Activated T-helper 2 cell treated with anti-CD3 and anti-CD28 coated beads, Interferon-gamma antibody, Interleukin-2, Interleukin-4, amounts not matched to agents 10 μg/mL and 5 μg/mL and 100 μg/mL, durations not matched to agents 14 hours and 24 hours and 36 hours (primary cell): ENCODE measurements at regions not wholly inside any gene's neighbourhood (a gene's known extent, or its start where the extent isn't known, plus 50 kb on each side); places are given as distances from the start of the nearest gene placed in this dataset.
A peak's percentile ranks its signal among the peaks of the same experiment; 100 is the strongest.

Source experiments
- DNase-seq: peaks from one replicate; pipeline ENCODE4 v3.0.0; 2021; ENCODE audit warnings: low spot score
- H3K27ac Mint-ChIP-seq: one replicate; pipeline ENCODE4 v1.8.0; 2021; ENCODE audit warnings: mixed read lengths
- H3K27me3 Mint-ChIP-seq: one replicate; pipeline ENCODE4 v1.8.0; 2021; ENCODE audit warnings: low read depth, mixed read lengths
- H3K36me3 Mint-ChIP-seq: one replicate; pipeline ENCODE4 v1.8.0; 2021; ENCODE audit warnings: low read depth, mixed read lengths
- H3K4me1 Mint-ChIP-seq: one replicate; pipeline ENCODE4 v1.8.0; 2021; ENCODE audit warnings: low read depth, mixed read lengths
- H3K4me3 Mint-ChIP-seq: one replicate; pipeline ENCODE4 v1.8.0; 2021; ENCODE audit warnings: low read depth, mild to moderate bottlenecking, moderate library complexity, mixed read lengths
- H3K9me3 Mint-ChIP-seq: one replicate; pipeline ENCODE4 v1.8.0; 2021; ENCODE audit warnings: mixed read lengths
- intact Hi-C: fragments of 100-400 bp; cut with micrococcal nuclease; formaldehyde crosslinking; loops from one replicate; pipeline ENCODE4 v1.15.1; 2023

DNA sequence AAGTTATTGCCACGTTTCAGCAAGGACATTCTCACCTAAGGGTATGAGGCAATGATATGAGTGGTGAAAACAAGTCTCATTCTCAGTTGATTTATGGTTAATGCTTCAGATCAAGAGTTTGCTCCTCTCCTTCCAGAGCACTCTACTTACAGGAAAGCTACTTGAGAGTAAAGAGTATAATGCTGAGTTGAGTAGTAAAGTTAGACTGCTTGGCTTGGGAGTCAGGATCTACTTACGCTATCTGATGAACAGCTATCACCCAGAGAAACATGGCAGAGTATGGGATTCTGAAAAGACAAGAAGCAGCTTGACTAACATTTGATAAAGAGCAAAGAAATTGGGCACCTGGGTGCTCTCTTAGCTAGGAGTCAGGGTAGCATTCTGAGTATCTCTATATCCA is 211.8 kb downstream of the GLUD2 start:
- no peaks in the 10 kb centered on the region for H3K36me3 Mint-ChIP-seq
- H3K27ac Mint-ChIP-seq = no peak overlapping the region
- H3K4me3 Mint-ChIP-seq = no peak overlapping the region
- no peak for DNase-seq
- peaks cover 10% of the 10 kb centered on the region for H3K4me1 Mint-ChIP-seq
- no peaks in the 10 kb centered on the region for H3K9me3 Mint-ChIP-seq
- no peaks in the 10 kb centered on the region for H3K27me3 Mint-ChIP-seq
- intact Hi-C loops = loop anchor here (5.0 kb wide), 3 partner anchors 97 to 467 kb away; no protein-coding TSS in a partner anchor

DNA sequence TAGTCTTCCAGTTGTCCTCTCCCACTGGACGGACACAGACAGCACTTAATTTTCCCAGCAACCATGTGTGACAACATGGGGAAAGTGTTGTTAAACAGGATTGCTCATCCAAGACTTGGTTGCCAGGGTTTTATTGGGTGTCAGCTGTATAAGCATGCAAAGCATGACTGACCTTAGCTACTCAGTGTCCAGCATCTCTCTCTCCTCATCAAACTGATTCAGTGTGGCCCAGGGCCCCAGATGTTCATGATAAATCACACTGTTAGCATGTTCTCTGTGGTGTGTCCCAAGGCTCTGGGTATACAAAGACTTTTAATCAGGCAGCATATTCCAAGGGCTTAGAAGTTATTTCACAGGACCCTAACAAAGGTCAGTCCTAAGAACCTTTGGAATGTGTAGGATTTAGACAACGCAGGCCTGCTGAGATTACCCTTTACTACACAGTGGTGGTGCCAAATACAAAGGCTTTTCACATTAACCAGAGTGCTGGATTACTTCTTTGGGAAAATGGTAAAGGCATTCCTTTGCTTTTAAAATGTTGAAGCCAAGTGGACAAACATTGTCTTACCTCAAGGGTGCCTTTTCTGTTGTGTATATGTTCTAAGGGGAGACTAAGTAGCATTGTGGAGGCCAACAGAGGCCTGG is 213.3 kb downstream of the GLUD2 start:
- intact Hi-C loops = no loop called here
- DNase-seq = no peak
- Mint-ChIP-seq H3K4me1 (peaks cover 10% of the 10 kb centered on the region), H3K9me3 (no peaks in the 10 kb centered on the region), H3K36me3 (no peaks in the 10 kb centered on the region), H3K27me3 (no peaks in the 10 kb centered on the region), H3K4me3 (no peak overlapping the region), H3K27ac (no peak overlapping the region)

DNA sequence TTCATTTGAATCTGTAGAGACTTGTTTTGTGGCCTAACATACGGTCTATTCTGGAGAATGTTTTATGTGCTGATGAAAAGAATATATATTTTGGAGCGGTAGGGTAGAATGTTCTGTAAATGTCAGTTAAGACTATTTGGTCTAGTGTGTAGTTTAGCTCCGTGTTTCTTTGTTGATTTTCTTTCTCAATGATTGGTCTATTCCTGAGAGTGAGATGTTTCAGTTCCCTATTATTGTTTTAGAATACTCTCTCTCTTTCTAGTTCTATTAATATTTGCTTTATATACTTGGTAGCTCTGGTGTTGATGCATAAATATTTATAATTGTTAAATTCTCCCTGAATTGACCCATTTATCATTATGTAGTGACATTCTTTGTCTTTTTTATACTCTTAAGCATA is 236.5 kb downstream of the GLUD2 start:
- H3K27ac Mint-ChIP-seq = no peak overlapping the region
- H3K4me1 Mint-ChIP-seq = no peaks in the 10 kb centered on the region
- intact Hi-C loops = no loop called here
- no peak for DNase-seq
- H3K4me3 Mint-ChIP-seq = no peak overlapping the region
- peaks cover 6% of the 10 kb centered on the region for H3K9me3 Mint-ChIP-seq
- no peaks in the 10 kb centered on the region for H3K36me3 Mint-ChIP-seq
- no peaks in the 10 kb centered on the region for H3K27me3 Mint-ChIP-seq

DNA sequence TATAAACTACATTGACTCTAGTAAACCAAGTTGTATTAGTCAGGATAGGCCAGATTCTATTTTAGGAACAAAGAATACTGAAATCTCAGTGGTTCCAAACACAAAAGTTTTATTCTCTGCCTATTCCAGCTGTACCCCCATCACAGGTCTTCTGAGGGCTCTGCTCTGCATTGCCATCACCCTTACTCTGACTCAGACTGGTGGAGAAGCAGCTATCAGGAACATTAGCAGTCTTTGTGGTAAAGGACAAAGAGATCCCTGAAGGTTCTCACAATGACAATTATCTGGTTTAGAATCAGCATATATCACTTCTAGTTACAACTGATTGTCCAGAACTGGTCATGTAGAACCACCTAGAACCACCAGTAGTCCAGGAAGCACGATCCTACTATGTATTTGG is 251.1 kb downstream of the GLUD2 start:
- intact Hi-C loops = loop anchor here (1.0 kb wide), 1 partner anchor 9 kb away; no protein-coding TSS in a partner anchor
- Mint-ChIP-seq H3K27ac (no peak overlapping the region), H3K4me3 (no peak overlapping the region), H3K36me3 (no peaks in the 10 kb centered on the region), H3K27me3 (no peaks in the 10 kb centered on the region), H3K4me1 (peaks cover 6% of the 10 kb centered on the region), H3K9me3 (no peaks in the 10 kb centered on the region)
- no peak for DNase-seq

DNA sequence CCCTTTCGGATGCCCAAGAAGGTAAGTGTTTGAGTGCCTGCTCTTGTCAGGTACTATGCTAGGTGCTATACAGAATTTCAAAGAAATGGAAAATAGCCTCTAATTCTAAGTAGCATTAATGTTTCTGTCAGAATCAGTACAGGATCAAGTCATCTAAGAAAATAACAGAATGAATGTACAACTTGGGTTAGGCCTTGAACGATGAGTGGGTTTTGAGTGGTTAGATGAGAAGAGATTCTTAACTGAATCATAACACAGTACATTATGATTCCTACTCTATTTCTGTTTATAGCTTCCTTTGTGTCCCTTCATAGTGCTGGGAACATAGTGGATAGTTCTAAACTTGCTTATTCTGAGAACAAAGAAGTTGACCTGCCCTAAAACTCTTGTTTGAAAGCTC is 253.9 kb downstream of the GLUD2 start:
- DNase-seq = no peak
- no peak overlapping the region for H3K27ac Mint-ChIP-seq
- H3K9me3 Mint-ChIP-seq = peaks cover 5% of the 10 kb centered on the region
- H3K4me1 Mint-ChIP-seq = peaks cover 13% of the 10 kb centered on the region
- no peaks in the 10 kb centered on the region for H3K36me3 Mint-ChIP-seq
- intact Hi-C loops = loop anchor here (1.0 to 10.0 kb wide), 4 partner anchors 45 to 504 kb away; no protein-coding TSS in a partner anchor
- H3K27me3 Mint-ChIP-seq = no peaks in the 10 kb centered on the region
- H3K4me3 Mint-ChIP-seq = no peak overlapping the region

DNA sequence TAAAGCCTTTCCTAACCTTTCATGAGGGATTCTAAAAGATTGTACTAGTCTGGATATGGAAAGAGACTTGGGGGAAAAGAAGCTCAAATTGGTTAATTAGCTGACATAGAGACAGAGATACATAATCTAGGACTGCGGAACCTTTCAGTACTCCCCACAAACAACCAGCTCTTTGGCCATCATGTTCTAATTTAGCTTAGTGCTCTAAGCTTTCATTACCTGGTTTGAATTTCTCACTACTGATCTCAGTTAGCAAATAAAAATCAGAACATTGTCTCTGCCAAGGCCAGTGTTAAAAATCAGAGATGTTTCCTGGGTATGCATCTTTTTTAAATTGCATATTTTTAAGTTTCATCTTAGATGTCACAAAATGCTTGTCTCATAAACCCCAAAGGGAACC is 254.4 kb downstream of the GLUD2 start:
- Mint-ChIP-seq H3K27me3 (no peaks in the 10 kb centered on the region), H3K4me3 (no peak overlapping the region), H3K9me3 (peaks cover 5% of the 10 kb centered on the region), H3K4me1 (peaks cover 13% of the 10 kb centered on the region), H3K36me3 (no peaks in the 10 kb centered on the region), H3K27ac (no peak overlapping the region)
- intact Hi-C loops = loop anchor here (1.0 to 10.0 kb wide), 4 partner anchors 46 to 505 kb away; no protein-coding TSS in a partner anchor
- DNase-seq = no peak

DNA sequence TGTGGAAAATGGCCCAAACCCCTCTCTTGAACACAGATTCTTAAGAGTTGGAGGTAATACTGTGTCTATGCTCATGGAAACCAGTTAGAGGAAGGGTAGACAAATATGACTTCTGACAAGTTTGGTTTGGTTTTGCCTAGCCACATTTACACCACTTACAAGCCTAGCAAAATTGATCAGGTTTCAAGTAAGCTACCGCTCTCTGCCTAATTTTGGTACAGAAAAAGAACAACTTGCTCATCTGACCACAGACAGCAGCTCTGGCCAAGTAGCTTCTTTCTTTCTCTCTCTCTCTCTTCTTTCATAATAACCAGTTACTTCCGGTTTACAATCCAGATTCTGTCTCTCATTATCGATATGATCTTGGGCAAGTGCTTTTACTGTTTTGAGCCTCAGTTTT is 260.0 kb downstream of the GLUD2 start:
- peak overlapping the region; percentile 38 for H3K4me3 Mint-ChIP-seq

DNA sequence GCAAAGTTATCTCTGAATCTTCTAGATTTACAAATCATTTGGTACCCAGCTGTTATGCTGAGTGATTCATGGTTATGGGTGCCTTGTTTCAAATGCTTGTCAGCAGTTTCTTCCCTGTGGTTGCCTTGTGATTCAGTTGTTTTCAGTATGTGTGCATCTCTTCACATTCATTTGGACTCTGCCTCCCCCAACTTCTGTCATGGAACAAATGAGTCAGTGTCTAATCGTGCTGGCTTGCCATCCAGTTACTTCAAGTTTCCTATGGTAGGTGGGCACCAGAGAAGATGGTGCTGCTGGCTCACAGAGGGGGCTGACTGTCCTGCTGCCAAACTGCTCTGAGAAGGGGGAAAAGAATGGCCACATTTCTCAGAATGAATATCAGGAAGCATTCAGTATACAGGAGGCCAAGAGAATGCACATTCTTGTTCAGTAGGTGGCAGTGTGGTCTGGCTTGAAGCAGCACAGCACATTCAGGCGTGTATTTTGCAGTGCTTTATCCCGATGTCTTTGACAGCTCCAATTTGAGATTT is 260.9 kb downstream of the GLUD2 start:
- peak overlapping the region; percentile 49 for H3K4me3 Mint-ChIP-seq
- H3K9me3 Mint-ChIP-seq = peaks cover 5% of the 10 kb centered on the region
- DNase-seq = peak; percentile 54
- peaks cover 29% of the 10 kb centered on the region for H3K4me1 Mint-ChIP-seq
- intact Hi-C loops = loop anchor here (1.0 to 10.0 kb wide), 13 partner anchors 52 to 1001 kb away; partner anchors contain the start of gene GLUD2
- H3K36me3 Mint-ChIP-seq = no peaks in the 10 kb centered on the region
- peak overlapping the region; percentile 96 for H3K27ac Mint-ChIP-seq
- no peaks in the 10 kb centered on the region for H3K27me3 Mint-ChIP-seq

More for the DNA sequence above, 260.0 kb downstream of the GLUD2 start:
- intact Hi-C loops = loop anchor here (1.0 to 10.0 kb wide), 7 partner anchors 9 to 1000 kb away; partner anchors contain the start of gene GLUD2
- Mint-ChIP-seq H3K9me3 (peaks cover 5% of the 10 kb centered on the region), H3K27me3 (no peaks in the 10 kb centered on the region), H3K4me1 (peaks cover 29% of the 10 kb centered on the region), H3K36me3 (no peaks in the 10 kb centered on the region), H3K27ac (peak overlapping the region; percentile 96)
- DNase-seq = peak; percentile 8

DNA sequence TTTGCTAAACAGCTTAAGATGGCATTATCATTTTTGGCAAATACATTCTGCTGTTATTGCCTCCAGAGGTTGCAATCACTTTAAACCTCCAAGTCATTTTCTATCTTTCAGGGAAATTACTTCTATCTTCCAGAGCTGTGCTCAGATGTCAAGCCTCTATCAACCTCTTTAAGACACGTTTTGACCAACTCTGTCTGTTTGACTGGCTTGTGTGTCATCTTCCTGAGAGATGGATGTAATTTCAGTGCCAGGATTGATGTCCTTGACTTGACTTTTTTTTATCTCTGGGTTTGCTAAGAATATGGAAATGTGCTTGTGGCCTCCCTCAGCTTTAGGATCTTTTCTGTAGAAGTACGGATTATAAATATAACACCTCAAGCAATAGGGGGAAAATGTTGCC is 263.4 kb downstream of the GLUD2 start:
- Mint-ChIP-seq H3K36me3 (no peaks in the 10 kb centered on the region), H3K4me3 (no peak overlapping the region), H3K27ac (no peak overlapping the region), H3K4me1 (peaks cover 23% of the 10 kb centered on the region), H3K27me3 (no peaks in the 10 kb centered on the region), H3K9me3 (no peaks in the 10 kb centered on the region)
- DNase-seq = no peak
- intact Hi-C loops = no loop called here

DNA sequence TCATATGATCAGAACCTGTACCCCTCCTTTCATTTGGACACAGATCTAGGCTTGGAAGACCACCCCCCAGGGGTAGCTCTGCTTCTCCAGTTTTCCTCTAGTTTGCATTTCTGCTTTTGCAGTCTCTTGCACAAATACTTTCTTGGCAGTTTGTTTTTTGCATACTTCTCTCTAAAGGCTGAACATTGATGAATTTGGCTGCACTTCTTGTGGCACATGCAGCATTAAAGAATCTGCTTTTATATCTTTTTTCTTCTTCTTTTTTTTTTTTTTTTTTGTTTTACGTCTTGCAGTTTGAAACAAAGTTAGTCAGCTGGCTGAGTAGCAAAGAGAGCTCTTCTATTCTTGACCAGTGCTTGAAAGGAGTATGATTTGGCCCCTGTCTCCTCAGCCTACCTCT is 273.0 kb downstream of the GLUD2 start:
- Mint-ChIP-seq H3K36me3 (no peaks in the 10 kb centered on the region), H3K9me3 (no peaks in the 10 kb centered on the region), H3K27me3 (no peaks in the 10 kb centered on the region), H3K4me3 (no peak overlapping the region), H3K27ac (no peak overlapping the region), H3K4me1 (no peaks in the 10 kb centered on the region)
- no peak for DNase-seq
- intact Hi-C loops = no loop called here

DNA sequence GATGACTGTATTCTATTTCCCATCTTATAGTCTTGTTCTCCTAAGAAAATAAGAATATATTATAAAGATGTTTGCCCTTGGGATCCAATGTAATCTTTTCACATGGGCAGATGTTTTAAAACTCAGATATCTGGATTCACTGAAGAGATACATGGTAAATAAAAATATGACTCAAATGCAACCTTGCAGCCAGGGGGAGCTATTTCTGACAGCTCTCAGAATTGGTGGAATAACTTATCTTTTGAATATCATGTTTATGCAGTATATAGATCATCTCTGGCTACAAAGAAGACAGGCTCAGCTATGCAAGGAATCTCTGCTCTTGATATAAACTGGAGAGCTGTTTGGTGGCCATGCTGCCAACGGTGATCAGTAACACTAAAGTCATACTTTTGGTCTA is 274.7 kb downstream of the GLUD2 start:
- Mint-ChIP-seq H3K36me3 (no peaks in the 10 kb centered on the region), H3K27ac (no peak overlapping the region), H3K9me3 (no peaks in the 10 kb centered on the region), H3K27me3 (no peaks in the 10 kb centered on the region), H3K4me1 (no peaks in the 10 kb centered on the region), H3K4me3 (no peak overlapping the region)
- intact Hi-C loops = no loop called here
- DNase-seq = no peak

DNA sequence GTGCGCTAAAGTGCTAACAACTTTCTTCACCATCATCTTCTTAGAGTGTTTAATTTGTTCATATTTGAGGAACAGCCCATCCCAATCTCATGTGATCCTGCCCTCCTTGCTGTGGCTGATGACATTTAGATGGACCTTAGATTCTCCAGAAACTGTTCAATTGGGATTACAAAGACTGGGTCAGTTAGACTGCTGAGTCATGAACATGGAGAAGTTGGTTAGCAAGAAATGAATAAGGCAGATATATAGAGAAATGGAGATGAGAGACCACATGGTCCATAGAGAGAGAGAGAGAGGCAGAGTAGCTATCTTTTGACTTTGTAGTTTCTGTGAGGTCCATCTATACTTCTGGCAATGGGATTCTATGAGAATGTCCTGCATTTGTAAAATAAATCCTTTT is 275.9 kb downstream of the GLUD2 start:
- no peak for DNase-seq
- Mint-ChIP-seq H3K9me3 (no peaks in the 10 kb centered on the region), H3K36me3 (no peaks in the 10 kb centered on the region), H3K4me3 (no peak overlapping the region), H3K4me1 (no peaks in the 10 kb centered on the region), H3K27ac (no peak overlapping the region), H3K27me3 (no peaks in the 10 kb centered on the region)
- intact Hi-C loops = no loop called here

DNA sequence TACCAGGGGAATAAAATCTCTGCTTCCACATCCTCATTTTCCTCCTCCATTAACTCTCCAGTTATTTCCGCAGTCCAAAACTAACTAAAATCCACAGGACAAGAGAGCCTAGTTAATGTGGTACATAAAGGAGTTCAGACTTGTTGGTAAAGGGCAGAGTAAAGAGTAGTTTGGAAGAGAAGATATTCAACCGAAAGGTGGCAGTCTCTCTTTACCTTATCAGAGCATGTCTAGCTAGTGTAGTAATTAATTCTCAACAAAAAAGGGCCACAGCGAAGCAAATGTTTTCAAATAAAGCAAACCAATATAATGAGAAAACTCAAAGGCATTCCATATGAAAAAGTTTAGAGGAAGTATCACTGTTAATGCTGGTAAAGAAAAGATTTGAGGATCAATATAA is 286.5 kb downstream of the GLUD2 start:
- no peaks in the 10 kb centered on the region for H3K36me3 Mint-ChIP-seq
- H3K9me3 Mint-ChIP-seq = no peaks in the 10 kb centered on the region
- H3K4me1 Mint-ChIP-seq = no peaks in the 10 kb centered on the region
- no peak overlapping the region for H3K4me3 Mint-ChIP-seq
- no peak for DNase-seq
- H3K27me3 Mint-ChIP-seq = peaks cover 2% of the 10 kb centered on the region
- intact Hi-C loops = no loop called here
- no peak overlapping the region for H3K27ac Mint-ChIP-seq
